ENCODE measurements at regions not wholly inside any gene's neighbourhood (a gene's known extent, or its start where the extent isn't known, plus 50 kb on each side); places are given as distances from the start of the nearest gene placed in this dataset.

- TF ChIP-seq, protein P1, sequence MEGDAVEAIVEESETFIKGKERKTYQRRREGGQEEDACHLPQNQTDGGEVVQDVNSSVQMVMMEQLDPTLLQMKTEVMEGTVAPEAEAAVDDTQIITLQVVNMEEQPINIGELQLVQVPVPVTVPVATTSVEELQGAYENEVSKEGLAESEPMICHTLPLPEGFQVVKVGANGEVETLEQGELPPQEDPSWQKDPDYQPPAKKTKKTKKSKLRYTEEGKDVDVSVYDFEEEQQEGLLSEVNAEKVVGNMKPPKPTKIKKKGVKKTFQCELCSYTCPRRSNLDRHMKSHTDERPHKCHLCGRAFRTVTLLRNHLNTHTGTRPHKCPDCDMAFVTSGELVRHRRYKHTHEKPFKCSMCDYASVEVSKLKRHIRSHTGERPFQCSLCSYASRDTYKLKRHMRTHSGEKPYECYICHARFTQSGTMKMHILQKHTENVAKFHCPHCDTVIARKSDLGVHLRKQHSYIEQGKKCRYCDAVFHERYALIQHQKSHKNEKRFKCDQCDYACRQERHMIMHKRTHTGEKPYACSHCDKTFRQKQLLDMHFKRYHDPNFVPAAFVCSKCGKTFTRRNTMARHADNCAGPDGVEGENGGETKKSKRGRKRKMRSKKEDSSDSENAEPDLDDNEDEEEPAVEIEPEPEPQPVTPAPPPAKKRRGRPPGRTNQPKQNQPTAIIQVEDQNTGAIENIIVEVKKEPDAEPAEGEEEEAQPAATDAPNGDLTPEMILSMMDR (IDR thresholded peaks at IDR 0.05; ENCODE audit: low read depth, low read length, missing control alignments): no peak
- no peak overlapping the region for H3K4me3 ChIP-seq (ENCODE audit: low read depth, low read length)
- no peak for DNase-seq (ENCODE audit: low read depth)
These were observed 169.8 kb upstream of the MTPN start for GRCh38 chr7:136146925-136147324.

DNA sequence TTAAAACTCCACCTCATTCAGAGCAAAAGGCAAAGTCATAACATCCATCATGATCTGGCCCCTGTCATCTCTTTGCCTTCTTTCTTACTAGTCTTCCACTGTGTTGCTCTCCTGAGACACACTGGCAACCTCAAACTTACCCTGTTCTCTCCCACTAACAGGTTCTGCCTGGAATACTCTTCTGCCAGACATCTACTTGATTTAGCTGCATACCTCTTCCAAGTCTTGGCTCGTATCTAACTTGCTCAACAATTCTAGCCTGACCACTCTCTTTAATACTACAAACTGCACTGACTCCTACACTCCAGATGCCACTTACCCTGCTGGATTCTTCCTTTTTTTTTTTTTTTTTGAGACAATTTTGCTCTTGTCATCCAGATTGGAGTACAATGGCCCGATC is 167.0 kb upstream of the MTPN start:
- no peak overlapping the region for H3K4me3 ChIP-seq (ENCODE audit: low read depth, low read length)
- no peak for DNase-seq (ENCODE audit: low read depth)
- TF ChIP-seq, protein P1 (IDR thresholded peaks at IDR 0.05; ENCODE audit: low read depth, low read length, missing control alignments): no peak

DNA sequence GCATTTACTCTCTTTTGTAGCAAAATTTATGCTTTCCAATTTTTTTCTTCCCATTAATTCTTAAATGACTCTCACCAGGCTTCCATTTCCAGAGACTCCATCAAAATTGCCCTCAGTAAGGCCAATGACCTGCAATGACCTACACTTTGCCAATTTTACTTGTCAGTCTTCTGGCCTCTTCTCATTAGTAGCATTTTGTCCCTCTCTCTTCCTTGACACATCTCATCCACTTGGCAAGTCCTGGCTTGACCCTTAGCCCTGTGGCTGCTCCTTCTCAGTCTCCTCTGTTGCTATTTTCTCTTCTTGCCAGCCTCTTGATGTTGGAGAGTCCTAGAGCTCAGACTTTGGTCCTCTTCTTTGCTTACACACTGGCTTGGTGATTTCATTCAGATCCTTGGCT is 166.1 kb upstream of the MTPN start:
- TF ChIP-seq, protein P1 (IDR thresholded peaks at IDR 0.05; ENCODE audit: low read depth, low read length, missing control alignments): no peak
- no peak overlapping the region for H3K4me3 ChIP-seq (ENCODE audit: low read depth, low read length)
- no peak for DNase-seq (ENCODE audit: low read depth)

DNA sequence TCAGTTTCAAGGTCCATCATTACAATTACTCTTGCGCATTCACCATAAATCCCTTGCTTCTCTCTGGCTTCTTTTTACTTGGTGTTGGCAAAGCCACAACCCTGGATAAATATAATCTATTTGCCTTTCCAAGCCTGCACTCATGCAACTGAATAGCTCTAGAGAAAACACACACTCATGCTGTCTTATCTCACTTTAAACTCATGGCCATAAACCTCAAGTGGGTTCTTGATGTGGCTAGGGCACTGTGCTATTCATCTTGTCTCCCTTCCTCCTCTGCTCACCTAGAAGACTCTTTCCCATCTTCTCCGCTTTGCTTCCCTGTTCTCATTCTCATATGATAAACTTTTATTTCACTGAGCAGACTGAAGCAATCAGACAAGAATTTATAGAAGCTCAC is 165.4 kb upstream of the MTPN start:
- no peak overlapping the region for H3K4me3 ChIP-seq (ENCODE audit: low read depth, low read length)
- TF ChIP-seq, protein P1 (IDR thresholded peaks at IDR 0.05; ENCODE audit: low read depth, low read length, missing control alignments): no peak
- no peak for DNase-seq (ENCODE audit: low read depth)

- TF ChIP-seq, protein P1 (IDR thresholded peaks at IDR 0.05; ENCODE audit: low read depth, low read length, missing control alignments): no peak
- no peak for DNase-seq (ENCODE audit: low read depth)
- no peak overlapping the region for H3K4me3 ChIP-seq (ENCODE audit: low read depth, low read length)
These were observed 163.3 kb upstream of the MTPN start for GRCh38 chr7:136140469-136140868.

DNA sequence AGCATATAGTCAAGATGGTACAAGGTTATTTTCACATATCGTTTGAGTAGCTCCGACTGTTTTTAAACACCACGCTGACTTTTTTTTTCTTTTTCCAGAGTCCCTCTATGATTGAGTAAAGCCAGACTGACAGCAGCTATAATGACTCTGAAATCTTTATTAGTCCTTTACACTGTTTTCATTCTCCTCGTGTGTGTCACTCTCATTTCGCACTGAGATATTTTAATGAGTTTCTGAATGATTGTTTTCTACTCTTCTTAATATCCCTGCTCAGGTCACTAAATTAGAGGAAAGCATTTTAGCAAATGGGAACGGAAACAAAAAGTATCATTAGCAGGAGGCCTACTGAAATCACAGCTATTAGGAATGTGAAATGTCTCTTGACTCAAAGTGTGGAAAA is 162.3 kb upstream of the MTPN start:
- DNase-seq (ENCODE audit: low read depth): no peak
- no peak overlapping the region for H3K4me3 ChIP-seq (ENCODE audit: low read depth, low read length)

DNA sequence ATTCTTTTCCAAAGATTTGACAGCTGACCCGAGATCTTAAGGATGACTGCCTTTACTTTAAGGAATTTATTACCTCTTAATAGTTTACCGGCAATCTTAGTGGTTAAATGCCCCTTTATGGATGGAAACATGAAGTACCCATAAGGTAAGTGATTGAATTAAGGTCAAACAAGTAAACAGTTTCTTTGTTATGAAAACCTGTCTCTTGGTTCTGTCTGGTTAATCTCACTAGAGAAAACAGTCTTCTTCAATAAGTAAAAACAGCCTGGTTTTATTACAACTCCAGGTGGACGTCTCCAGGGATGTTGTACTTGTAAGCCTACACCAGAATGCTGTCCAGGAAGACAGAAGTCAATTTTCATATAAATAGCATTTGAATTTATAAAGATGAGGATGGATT is 161.8 kb upstream of the MTPN start:
- TF ChIP-seq, protein P1 (IDR thresholded peaks at IDR 0.05; ENCODE audit: low read depth, low read length, missing control alignments): no peak
- no peak overlapping the region for H3K4me3 ChIP-seq (ENCODE audit: low read depth, low read length)
- DNase-seq (ENCODE audit: low read depth): no peak

More for the DNA sequence above, 162.3 kb upstream of the MTPN start:
- TF ChIP-seq, protein P1 (IDR thresholded peaks at IDR 0.05; ENCODE audit: low read depth, low read length, missing control alignments): no peak

Data from GM12864 (cell line).